ENCODE measurements at regions not wholly inside any gene's neighbourhood (a gene's known extent, or its start where the extent isn't known, plus 50 kb on each side); places are given as distances from the start of the nearest gene placed in this dataset.

DNA sequence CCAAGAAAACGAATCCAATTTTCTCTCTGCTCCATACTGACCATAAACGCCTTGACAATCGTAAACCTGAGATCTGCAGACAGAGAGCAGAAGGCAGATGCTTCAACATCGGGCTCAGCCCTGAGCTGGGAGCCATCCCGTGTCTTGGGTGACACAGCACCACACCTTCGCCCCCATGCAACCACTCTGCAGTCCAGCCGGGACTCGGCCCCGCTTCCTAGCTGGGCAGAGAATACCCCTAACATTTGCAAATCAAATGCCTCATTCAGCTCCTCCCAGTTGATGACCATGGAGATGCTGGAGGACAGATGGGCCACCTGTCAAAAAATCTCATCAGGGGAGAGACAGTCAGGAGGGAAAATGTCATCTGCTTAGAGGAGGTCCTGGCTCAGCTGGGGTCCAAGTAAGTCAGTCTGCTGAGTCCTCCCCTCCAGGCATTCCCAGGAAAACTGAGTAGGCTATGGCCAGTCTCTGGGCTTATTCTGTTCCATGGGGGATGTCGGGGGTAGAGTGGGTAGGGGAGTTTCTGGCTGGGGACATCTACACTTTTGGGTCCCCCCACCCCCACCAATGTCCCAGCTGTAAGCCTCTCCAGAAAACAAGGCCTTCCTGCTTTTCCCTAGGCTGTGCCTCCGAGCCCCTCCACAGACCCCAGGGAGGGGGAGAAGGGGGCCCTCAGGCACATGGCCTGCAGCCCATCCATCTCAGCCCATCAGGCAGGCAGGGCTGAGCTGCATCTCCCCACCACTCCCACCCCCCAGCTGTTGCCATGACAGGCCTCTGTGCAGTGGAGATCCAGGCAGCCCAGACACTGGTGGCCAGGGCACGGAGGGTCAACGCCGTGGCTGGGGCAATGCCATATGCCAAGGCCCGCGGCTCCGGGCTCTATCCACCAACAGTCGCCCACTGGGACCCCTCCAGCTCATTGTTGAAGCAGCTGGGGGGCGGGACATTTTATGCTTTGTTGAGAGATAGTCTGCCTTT lies 158.6 kb downstream of the AXIN2 start:
- H3K9me3 ChIP-seq (ENCODE audit: control insufficient read depth in 2 of 3, insufficient read depth in 1 of 3, low read length in 3 of 3), result no peaks in the 10 kb centered on the region
- no peaks in the 10 kb centered on the region for H3K27me3 ChIP-seq (ENCODE audit: control insufficient read depth, insufficient read depth, low read length)
- no peaks in the 10 kb centered on the region for H3K4me1 ChIP-seq (ENCODE audit: control insufficient read depth in 2 of 3, insufficient read depth in 2 of 3, low read depth in 1 of 3, low read length in 3 of 3)
- no peak for DNase-seq
- TF ChIP-seq, protein P1, sequence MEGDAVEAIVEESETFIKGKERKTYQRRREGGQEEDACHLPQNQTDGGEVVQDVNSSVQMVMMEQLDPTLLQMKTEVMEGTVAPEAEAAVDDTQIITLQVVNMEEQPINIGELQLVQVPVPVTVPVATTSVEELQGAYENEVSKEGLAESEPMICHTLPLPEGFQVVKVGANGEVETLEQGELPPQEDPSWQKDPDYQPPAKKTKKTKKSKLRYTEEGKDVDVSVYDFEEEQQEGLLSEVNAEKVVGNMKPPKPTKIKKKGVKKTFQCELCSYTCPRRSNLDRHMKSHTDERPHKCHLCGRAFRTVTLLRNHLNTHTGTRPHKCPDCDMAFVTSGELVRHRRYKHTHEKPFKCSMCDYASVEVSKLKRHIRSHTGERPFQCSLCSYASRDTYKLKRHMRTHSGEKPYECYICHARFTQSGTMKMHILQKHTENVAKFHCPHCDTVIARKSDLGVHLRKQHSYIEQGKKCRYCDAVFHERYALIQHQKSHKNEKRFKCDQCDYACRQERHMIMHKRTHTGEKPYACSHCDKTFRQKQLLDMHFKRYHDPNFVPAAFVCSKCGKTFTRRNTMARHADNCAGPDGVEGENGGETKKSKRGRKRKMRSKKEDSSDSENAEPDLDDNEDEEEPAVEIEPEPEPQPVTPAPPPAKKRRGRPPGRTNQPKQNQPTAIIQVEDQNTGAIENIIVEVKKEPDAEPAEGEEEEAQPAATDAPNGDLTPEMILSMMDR (IDR thresholded peaks at IDR 0.05; ENCODE audit: borderline replicate concordance, extremely low read depth, insufficient read depth), result no peak
- FAIRE-seq, result no peak
- no peak overlapping the region for H3K4me3 ChIP-seq (ENCODE audit: low read length in 3 of 3)
- H3K27ac ChIP-seq (ENCODE audit: low read depth in 2 of 2, low read length in 2 of 2), result no peak overlapping the region
- no peak overlapping the region for H3K9ac ChIP-seq (ENCODE audit: low read length in 3 of 3)
- intact Hi-C loops (cut with DNase I), result no loop called here
- H3K36me3 ChIP-seq (ENCODE audit: control insufficient read depth in 2 of 3, insufficient read depth in 3 of 3, low read length in 3 of 3), result no peaks in the 10 kb centered on the region

GRCh38 chr17:65401561-65401960 lies 159.9 kb downstream of the AXIN2 start:
- H3K27ac ChIP-seq (ENCODE audit: low read depth in 2 of 2, low read length in 2 of 2), result no peak overlapping the region
- intact Hi-C loops (cut with DNase I), result no loop called here
- no peak overlapping the region for H3K9ac ChIP-seq (ENCODE audit: low read length in 3 of 3)
- no peaks in the 10 kb centered on the region for H3K27me3 ChIP-seq (ENCODE audit: control insufficient read depth, insufficient read depth, low read length)
- no peaks in the 10 kb centered on the region for H3K36me3 ChIP-seq (ENCODE audit: control insufficient read depth in 2 of 3, insufficient read depth in 3 of 3, low read length in 3 of 3)
- TF ChIP-seq, protein P1 (IDR thresholded peaks at IDR 0.05; ENCODE audit: borderline replicate concordance, extremely low read depth, insufficient read depth), result no peak
- H3K9me3 ChIP-seq (ENCODE audit: control insufficient read depth in 2 of 3, insufficient read depth in 1 of 3, low read length in 3 of 3), result no peaks in the 10 kb centered on the region
- FAIRE-seq (no peak), DNase-seq (no peak)
- H3K4me1 ChIP-seq (ENCODE audit: control insufficient read depth in 2 of 3, insufficient read depth in 2 of 3, low read depth in 1 of 3, low read length in 3 of 3), result no peaks in the 10 kb centered on the region
- no peak overlapping the region for H3K4me3 ChIP-seq (ENCODE audit: low read length in 3 of 3)

DNA sequence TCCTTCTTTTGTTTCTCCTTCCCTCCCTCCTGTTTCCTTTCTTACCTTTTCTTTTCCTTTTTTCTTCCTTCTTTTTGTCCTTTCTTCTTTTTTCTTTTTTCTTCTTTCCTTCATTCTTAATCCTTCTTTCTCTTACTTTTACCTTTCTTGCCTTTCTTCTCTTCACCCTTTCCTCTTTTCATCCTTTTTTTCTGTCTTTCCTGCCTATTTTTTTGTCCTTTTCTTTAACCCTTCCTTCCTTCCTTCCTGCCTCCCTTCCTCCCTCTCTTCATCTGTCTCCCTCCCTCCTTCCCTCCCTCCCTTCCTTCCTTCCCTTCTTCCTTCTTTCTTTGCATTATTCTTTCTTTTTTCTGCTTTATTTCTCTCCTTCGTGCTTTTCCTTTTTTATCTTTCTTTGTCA lies 160.7 kb downstream of the AXIN2 start:
- FAIRE-seq (no peak), DNase-seq (no peak)
- no peak overlapping the region for H3K27ac ChIP-seq (ENCODE audit: low read depth in 2 of 2, low read length in 2 of 2)
- intact Hi-C loops (cut with DNase I), result no loop called here
- no peak overlapping the region for H3K4me3 ChIP-seq (ENCODE audit: low read length in 3 of 3)
- H3K9ac ChIP-seq (ENCODE audit: low read length in 3 of 3), result no peak overlapping the region
- no peaks in the 10 kb centered on the region for H3K27me3 ChIP-seq (ENCODE audit: control insufficient read depth, insufficient read depth, low read length)
- no peaks in the 10 kb centered on the region for H3K9me3 ChIP-seq (ENCODE audit: control insufficient read depth in 2 of 3, insufficient read depth in 1 of 3, low read length in 3 of 3)
- TF ChIP-seq, protein P1 (IDR thresholded peaks at IDR 0.05; ENCODE audit: borderline replicate concordance, extremely low read depth, insufficient read depth), result no peak
- H3K4me1 ChIP-seq (ENCODE audit: control insufficient read depth in 2 of 3, insufficient read depth in 2 of 3, low read depth in 1 of 3, low read length in 3 of 3), result no peaks in the 10 kb centered on the region
- no peaks in the 10 kb centered on the region for H3K36me3 ChIP-seq (ENCODE audit: control insufficient read depth in 2 of 3, insufficient read depth in 3 of 3, low read length in 3 of 3)
